ENCODE measurements at regions not wholly inside any gene's neighbourhood (a gene's known extent, or its start where the extent isn't known, plus 50 kb on each side); places are given as distances from the start of the nearest gene placed in this dataset.

DNA sequence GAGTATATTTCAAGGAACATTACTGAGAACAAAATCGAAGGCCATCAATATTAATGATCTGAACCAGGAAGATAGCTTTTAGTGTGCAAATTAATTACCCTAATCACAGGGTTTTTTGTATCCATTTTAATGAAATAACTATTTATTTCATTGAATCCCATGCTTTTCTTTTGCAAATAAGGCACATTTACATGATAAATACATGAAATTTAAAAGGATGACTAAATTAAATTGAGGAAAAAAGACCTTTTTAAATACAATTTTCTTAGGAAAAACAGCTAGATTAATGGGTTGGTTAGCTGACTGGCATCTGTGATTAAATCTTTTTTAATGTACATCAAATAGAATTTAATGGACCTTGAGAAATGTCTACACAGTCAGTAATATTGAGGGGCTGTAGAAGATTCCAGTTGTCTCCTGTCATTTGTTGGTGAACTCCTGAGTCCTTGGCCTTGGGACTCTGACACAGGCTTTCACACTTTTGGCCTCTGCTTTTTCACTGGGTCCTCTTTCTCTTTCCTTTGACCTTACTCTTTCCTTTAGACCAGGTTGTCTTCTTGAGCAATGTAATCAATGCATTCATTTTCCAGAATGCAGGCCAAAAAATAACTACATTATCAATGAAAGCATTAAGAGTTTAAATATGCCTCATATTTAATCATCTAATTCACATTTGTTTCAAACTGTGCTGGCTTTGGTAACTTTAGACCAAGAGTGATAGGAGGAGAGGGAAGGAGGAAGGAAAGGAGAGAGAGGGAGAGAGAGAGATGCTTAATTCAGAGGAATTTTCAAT lies 511.5 kb downstream of the ZNF608 start:
- Histone ChIP-seq H3K4me3 (ENCODE audit: low read depth, low read length) (no peak overlapping the region), H3K27ac (ENCODE audit: extremely low read depth, low read depth, low read length) (no peak overlapping the region), H3K9me3 (ENCODE audit: control insufficient read depth, insufficient read depth, low read depth, low read length) (no peaks in the 10 kb centered on the region), H3K36me3 (ENCODE audit: control insufficient read depth in 2 of 2, insufficient read depth in 1 of 2, low read length in 2 of 2) (no peaks in the 10 kb centered on the region), H3K4me1 (ENCODE audit: control insufficient read depth, insufficient read depth, low read length) (peaks cover 10% of the 10 kb centered on the region)
- ChIA-PET POLR2A (no interaction called here), CTCF (interaction anchor here (0.6 kb wide), 1 partner anchor 53 kb away, joined by 3 read pairs; no protein-coding TSS in a partner anchor)
- TF ChIP-seq REPIN1 (tag by site-specific recombination; IDR thresholded peaks at IDR 0.05; ENCODE audit: low read depth) (no peak), HOXD13 (CRISPR knock-in tag; IDR thresholded peaks at IDR 0.05; ENCODE audit: borderline replicate concordance) (no peak), ZFP3 (tag by site-specific recombination; IDR thresholded peaks at IDR 0.05; ENCODE audit: low read depth) (no peak), ZNF658 (tag by site-specific recombination; IDR thresholded peaks at IDR 0.05) (no peak), ZNF26 (tag by site-specific recombination; IDR thresholded peaks at IDR 0.05) (no peak), ZNF48 (tag by site-specific recombination; IDR thresholded peaks at IDR 0.05) (no peak), ZNF239 (tag by site-specific recombination; IDR thresholded peaks at IDR 0.05) (no peak), ZNF645 (tag by site-specific recombination; IDR thresholded peaks at IDR 0.05) (no peak), ZNF10 (tag by site-specific recombination; IDR thresholded peaks at IDR 0.05) (no peak), ZNF2 (tag by site-specific recombination; IDR thresholded peaks at IDR 0.05) (no peak), SP7 (tag by site-specific recombination; IDR thresholded peaks at IDR 0.05) (no peak), ZNF571 (tag by site-specific recombination; IDR thresholded peaks at IDR 0.05) (no peak), WT1 (tag by site-specific recombination; IDR thresholded peaks at IDR 0.05) (no peak)
- TF ChIP-seq, protein P1, sequence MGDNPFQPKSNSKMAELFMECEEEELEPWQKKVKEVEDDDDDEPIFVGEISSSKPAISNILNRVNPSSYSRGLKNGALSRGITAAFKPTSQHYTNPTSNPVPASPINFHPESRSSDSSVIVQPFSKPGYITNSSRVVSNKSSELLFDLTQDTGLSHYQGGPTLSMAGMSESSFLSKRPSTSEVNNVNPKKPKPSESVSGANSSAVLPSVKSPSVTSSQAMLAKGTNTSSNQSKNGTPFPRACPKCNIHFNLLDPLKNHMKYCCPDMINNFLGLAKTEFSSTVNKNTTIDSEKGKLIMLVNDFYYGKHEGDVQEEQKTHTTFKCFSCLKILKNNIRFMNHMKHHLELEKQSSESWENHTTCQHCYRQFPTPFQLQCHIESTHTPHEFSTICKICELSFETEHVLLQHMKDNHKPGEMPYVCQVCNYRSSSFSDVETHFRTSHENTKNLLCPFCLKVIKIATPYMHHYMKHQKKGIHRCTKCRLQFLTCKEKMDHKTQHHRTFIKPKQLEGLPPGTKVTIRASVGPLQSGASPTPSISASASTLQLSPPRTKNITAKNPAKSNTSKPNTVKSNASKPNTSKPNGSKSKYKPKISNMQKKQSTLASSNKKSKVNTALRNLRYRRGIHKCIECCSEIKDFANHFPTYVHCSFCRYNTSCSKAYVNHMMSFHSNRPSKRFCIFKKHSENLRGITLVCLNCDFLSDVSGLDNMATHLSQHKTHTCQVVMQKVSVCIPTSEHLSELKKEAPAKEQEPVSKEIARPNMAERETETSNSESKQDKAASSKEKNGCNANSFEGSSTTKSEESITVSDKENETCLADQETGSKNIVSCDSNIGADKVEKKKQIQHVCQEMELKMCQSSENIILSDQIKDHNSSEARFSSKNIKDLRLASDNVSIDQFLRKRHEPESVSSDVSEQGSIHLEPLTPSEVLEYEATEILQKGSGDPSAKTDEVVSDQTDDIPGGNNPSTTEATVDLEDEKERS (tag by site-specific recombination; IDR thresholded peaks at IDR 0.05), result no peak

DNA sequence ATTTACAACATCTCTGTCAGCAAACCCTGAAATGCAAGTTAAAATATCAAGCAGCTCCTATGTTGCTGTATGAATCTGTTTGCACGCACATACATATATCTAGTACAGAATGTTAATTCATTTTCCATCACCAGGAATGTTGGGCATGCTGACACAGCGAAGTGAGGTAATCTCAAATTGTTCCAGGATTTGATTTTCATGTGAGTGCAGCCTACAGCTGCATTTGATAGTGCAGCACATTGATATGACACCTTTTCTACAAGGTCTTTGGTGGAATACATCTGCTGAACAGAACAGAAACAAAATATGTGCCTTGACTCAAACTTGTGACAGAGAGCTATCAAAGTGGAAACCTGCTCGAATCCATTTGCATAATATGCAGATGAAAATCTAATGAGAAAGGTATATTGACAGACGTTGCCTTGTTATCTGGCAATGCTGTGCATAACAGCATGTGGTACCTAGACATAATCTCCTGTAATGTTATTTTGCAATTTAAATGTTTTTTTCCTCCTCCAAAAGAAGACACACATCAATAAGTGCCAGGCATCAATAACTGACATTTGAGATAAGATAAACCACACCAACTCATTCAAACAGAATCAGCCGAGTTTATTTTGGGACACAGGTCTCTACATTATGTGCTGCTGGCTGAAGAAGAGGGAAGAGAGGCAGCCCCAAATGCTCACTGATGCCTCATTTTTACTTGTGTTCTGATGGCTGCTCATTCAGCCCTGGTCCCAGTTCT lies 512.2 kb downstream of the ZNF608 start:
- Histone ChIP-seq H3K4me1 (ENCODE audit: control insufficient read depth, insufficient read depth, low read length) (peaks cover 10% of the 10 kb centered on the region), H3K4me3 (ENCODE audit: low read depth, low read length) (no peak overlapping the region), H3K27ac (ENCODE audit: extremely low read depth, low read depth, low read length) (no peak overlapping the region), H3K36me3 (ENCODE audit: control insufficient read depth in 2 of 2, insufficient read depth in 1 of 2, low read length in 2 of 2) (no peaks in the 10 kb centered on the region), H3K9me3 (ENCODE audit: control insufficient read depth, insufficient read depth, low read depth, low read length) (no peaks in the 10 kb centered on the region)
- ChIA-PET POLR2A (no interaction called here), CTCF (interaction anchor here (0.6 to 0.7 kb wide), 2 partner anchors 36 to 53 kb away, joined by 3 to 4 read pairs; no protein-coding TSS in a partner anchor)
- TF ChIP-seq FEZF1 (tag by site-specific recombination; IDR thresholded peaks at IDR 0.05) (peak; percentile 31; the same call in 1 of the 2 replicates), BCL6B (tag by site-specific recombination; IDR thresholded peaks at IDR 0.05) (0 out of 2 replicates have a peak, but pooled peaks have one; percentile 24), ATF2 (tag by site-specific recombination; IDR thresholded peaks at IDR 0.05; ENCODE audit: low read depth) (peak; percentile 51; the same call in 1 of the 2 replicates), BCL11A (tag by site-specific recombination; IDR thresholded peaks at IDR 0.05; ENCODE audit: low read depth) (no peak), ZNF549 (tag by site-specific recombination; IDR thresholded peaks at IDR 0.05) (peak; percentile 24; the same call in 1 of the 2 replicates), SCRT1 (tag by site-specific recombination; IDR thresholded peaks at IDR 0.05; ENCODE audit: borderline replicate concordance) (no peak), IKZF3 (tag by site-specific recombination; IDR thresholded peaks at IDR 0.05) (peak; percentile 63; the same call in 1 of the 2 replicates), ZBTB17 (tag by site-specific recombination; IDR thresholded peaks at IDR 0.05) (0 out of 2 replicates have a peak, but pooled peaks have one; percentile 33), ZBTB44 (tag by site-specific recombination; IDR thresholded peaks at IDR 0.05) (peak; percentile 75)

Measured in HEK293 (cell line).